SK-N-SH (cell line): ENCODE measurements at regions not wholly inside any gene's neighbourhood (a gene's known extent, or its start where the extent isn't known, plus 50 kb on each side); places are given as distances from the start of the nearest gene placed in this dataset.

ENCODE experiments used
- CTCF ChIA-PET: fragments of 300-600, 350-600 bp; formaldehyde crosslinking; extraction: SDS; loops from one replicate; lab custom pipeline; 2021; lab: Yijun Ruan, JAX
- POLR2A ChIA-PET: fragments of 350-600 bp; sonication (Branson Sonifier 250); formaldehyde crosslinking; extraction: SDS; loops from one replicate; lab custom pipeline; 2020; ENCODE audit warnings: antibody characterized with exemption, inconsistent platforms; lab: Yijun Ruan, JAX
- DNase-seq: peaks from one replicate; pipeline ENCODE4 v3.0.0; 2012
- H2AFZ ChIP-seq: fragments of 200-600 bp; sonication (generic); 2 replicates; pipeline ENCODE4 v1.8.1; 2016; ENCODE audit warnings: antibody characterized with exemption, mild to moderate bottlenecking, low read depth
- H3F3A ChIP-seq: fragments of 200-600 bp; sonication (generic); replicated peaks from 2 replicates; pipeline ENCODE3; 2016; ENCODE audit warnings: antibody characterized with exemption, mild to moderate bottlenecking; ENCODE audit not compliant: insufficient read depth
- H3K27ac ChIP-seq, 2 experiments: fragments of 200-500 bp in 1 of 2; fragments of 200-600 bp in 1 of 2; sonication (Bioruptor generic) in 1 of 2; sonication (generic), shearing (Covaris generic) in 1 of 2; 2 replicates each; pipeline versions ENCODE4 v1.5.1 to v1.6.1; 2014 to 2016; ENCODE audit warnings: low read depth in 2 of 2, inconsistent platforms in 1 of 2, low read length in 1 of 2, mild to moderate bottlenecking in 1 of 2, mixed read lengths in 1 of 2
- H3K27me3 ChIP-seq: fragments of 200-600 bp; sonication (generic), shearing (Covaris generic); 2 replicates; pipeline ENCODE4 v1.6.1; 2016; ENCODE audit warnings: mixed run types; ENCODE audit not compliant: insufficient read depth
- H3K36me3 ChIP-seq, 2 experiments: fragments of 200-500 bp in 1 of 2; fragments of 200-600 bp in 1 of 2; sonication (Bioruptor generic) in 1 of 2; sonication (generic) in 1 of 2; replicated peaks in 1 of 2; 2 replicates each; pipeline versions ENCODE3 to v1.5.1; 2014 to 2016; ENCODE audit warnings: low read length in 1 of 2, mild to moderate bottlenecking in 1 of 2; ENCODE audit not compliant: insufficient read depth in 2 of 2, control insufficient read depth in 1 of 2
- H3K4me1 ChIP-seq, 2 experiments: fragments of 200-500 bp in 1 of 2; fragments of 200-600 bp in 1 of 2; sonication (Bioruptor generic) in 1 of 2; sonication (generic), shearing (Covaris generic) in 1 of 2; 2 replicates each; pipeline versions ENCODE4 v1.5.1 to v1.6.1; 2014 to 2016; ENCODE audit warnings: low read depth in 1 of 2, low read length in 1 of 2, mixed run types in 1 of 2; ENCODE audit not compliant: insufficient read depth in 2 of 2, control insufficient read depth in 1 of 2
- H3K4me2 ChIP-seq: fragments of 200-600 bp; sonication (generic), shearing (Covaris generic); 2 replicates; pipeline ENCODE4 v1.6.1; 2017; ENCODE audit warnings: mixed run types
- H3K4me3 ChIP-seq, 2 experiments: fragments of 200-500 bp in 1 of 2; fragments of 200-600 bp in 1 of 2; sonication (Bioruptor generic) in 1 of 2; sonication (generic), shearing (Covaris generic) in 1 of 2; 2 replicates each; pipeline versions ENCODE4 v1.5.1 to v1.8.1; 2014 to 2016; ENCODE audit warnings: low read depth in 2 of 2, inconsistent platforms in 1 of 2, low read length in 1 of 2, mild to moderate bottlenecking in 1 of 2, mixed read lengths in 1 of 2, moderate library complexity in 1 of 2
- H3K79me2 ChIP-seq: fragments of 200-600 bp; sonication (generic); 2 replicates; pipeline ENCODE4 v1.8.1; 2017; ENCODE audit warnings: mild to moderate bottlenecking; ENCODE audit not compliant: insufficient read depth
- H3K9ac ChIP-seq: fragments of 200-600 bp; sonication (generic); 2 replicates; pipeline ENCODE4 v1.6.1; 2017; ENCODE audit warnings: mixed run types
- H3K9me2 ChIP-seq: fragments of 200-600 bp; sonication (generic); 2 replicates; pipeline ENCODE4 v1.6.1; 2017; ENCODE audit warnings: mixed run types
- H3K9me3 ChIP-seq: fragments of 200-600 bp; sonication (generic); 2 replicates; pipeline ENCODE4 v1.6.1; 2017; ENCODE audit warnings: mixed run types, mild to moderate bottlenecking, moderate library complexity
- H4K20me1 ChIP-seq: fragments of 200-600 bp; sonication (generic); 2 replicates; pipeline ENCODE4 v1.6.1; 2017; ENCODE audit warnings: mild to moderate bottlenecking, mixed run types; ENCODE audit not compliant: insufficient read depth
- CHD2 ChIP-seq: fragments of 150-350 bp; IDR thresholded peaks from 2 replicates; pipeline ENCODE4 v1.6.1; 2018; ENCODE audit warnings: low read length; ENCODE audit not compliant: partially characterized antibody
- CTCF ChIP-seq: fragments of 200-600 bp; sonication (generic); IDR thresholded peaks from 2 replicates; pipeline ENCODE4 v1.6.1; 2017; ENCODE audit warnings: antibody characterized with exemption, mild to moderate bottlenecking, moderate library complexity
- ELF1 ChIP-seq: IDR thresholded peaks from 2 replicates; pipeline ENCODE4 v1.4.0; 2012
- EZH2phosphoT487 ChIP-seq: fragments of 200-600 bp; sonication (generic); IDR thresholded peaks from 2 replicates; pipeline ENCODE4 v1.6.1; 2017; ENCODE audit warnings: low read depth, mixed run types, mild to moderate bottlenecking, antibody characterized with exemption, moderate library complexity, borderline replicate concordance
- FOSL2 ChIP-seq: IDR thresholded peaks from 2 replicates; pipeline ENCODE4 v1.4.0; 2012; ENCODE audit warnings: low read depth, mild to moderate bottlenecking, moderate library complexity, borderline replicate concordance
- FOXJ3 ChIP-seq: sonication (generic); formaldehyde crosslinking; IDR thresholded peaks from 2 replicates; pipeline ENCODE4 v1.5.1; 2020; ENCODE audit warnings: mild to moderate bottlenecking, missing genetic modification reagents
- FOXM1 ChIP-seq: IDR thresholded peaks from 2 replicates; pipeline ENCODE4 v1.4.0; 2012; ENCODE audit warnings: low read depth, mild to moderate bottlenecking
- GABPA ChIP-seq: IDR thresholded peaks from 2 replicates; pipeline ENCODE4 v1.4.0; 2012; ENCODE audit warnings: low read depth, mild to moderate bottlenecking
- MEF2A ChIP-seq: IDR thresholded peaks from 2 replicates; pipeline ENCODE4 v1.4.0; 2012; ENCODE audit warnings: low read depth, borderline replicate concordance
- MXI1 ChIP-seq: IDR thresholded peaks from 2 replicates; pipeline ENCODE4 v1.6.1; 2012; ENCODE audit warnings: mild to moderate bottlenecking, low read depth, low read length, improper control_type of control experiment
- NRF1 ChIP-seq: IDR thresholded peaks from 2 replicates; pipeline ENCODE4 v1.6.1; 2012; ENCODE audit warnings: low read depth, mild to moderate bottlenecking, low read length
- RCOR1 ChIP-seq: fragments of 150-350 bp; IDR thresholded peaks from 2 replicates; pipeline ENCODE4 v1.6.1; 2017; ENCODE audit warnings: antibody characterized with exemption, low read length
- SIN3A ChIP-seq: IDR thresholded peaks from 2 replicates; pipeline ENCODE4 v1.6.1; 2012; ENCODE audit warnings: low read depth, mild to moderate bottlenecking, low read length, moderate library complexity, borderline replicate concordance
- SMC3 ChIP-seq: IDR thresholded peaks from 2 replicates; pipeline ENCODE4 v1.6.1; 2012; ENCODE audit warnings: low read depth, low read length, improper control_type of control experiment
- TAF1 ChIP-seq: IDR thresholded peaks from 2 replicates; pipeline ENCODE4 v1.6.1; 2012; ENCODE audit warnings: low read depth, mild to moderate bottlenecking, low read length, moderate library complexity, borderline replicate concordance
- TEAD4 ChIP-seq: IDR thresholded peaks from 2 replicates; pipeline ENCODE4 v1.4.0; 2012; ENCODE audit warnings: mild to moderate bottlenecking, borderline replicate concordance; ENCODE audit not compliant: insufficient read depth
- USF1 ChIP-seq: IDR thresholded peaks from 2 replicates; pipeline ENCODE4 v1.4.0; 2012; ENCODE audit warnings: low read depth, borderline replicate concordance
- YY1 ChIP-seq: IDR thresholded peaks from 2 replicates; pipeline ENCODE4 v1.4.0; 2012; ENCODE audit warnings: low read depth, mild to moderate bottlenecking
- WGBS: methylation state at CpG from one replicate; pipeline ENCODE4 v1.1.6; 2017; ENCODE audit warnings: low lambda C conversion rate; 5-methylcytosine and 5-hydroxymethylcytosine counted together
- TF ChIP-seq, protein P1 (sequence below): fragments of 150-350 bp; IDR thresholded peaks from 2 replicates; pipeline ENCODE4 v1.6.1; 2016; ENCODE audit warnings: mild to moderate bottlenecking, low read depth, low read length
- TF ChIP-seq, protein P2 (sequence below): IDR thresholded peaks from 2 replicates; pipeline ENCODE4; 2012
- TF ChIP-seq, protein P3 (sequence below): IDR thresholded peaks from 2 replicates; pipeline ENCODE4 v1.4.0; 2012; ENCODE audit warnings: low read depth

GRCh38 chr13:32863596-32863995, 152.6 kb upstream of the KL start:
- POLR2A ChIA-PET, result no interaction called here
- H4K20me1 ChIP-seq, result no peaks in the 10 kb centered on the region
- H3K27me3 ChIP-seq, result no peaks in the 10 kb centered on the region
- no peaks in the 10 kb centered on the region for H3K9me3 ChIP-seq
- H3K4me3 ChIP-seq, result no peak overlapping the region
- H3K36me3 ChIP-seq, result no peaks in the 10 kb centered on the region
- 58% methylated on average over 3 of the region's 3 CpGs for whole genome bisulfite sequencing
- H3K27ac ChIP-seq, result no peak overlapping the region
- no peaks in the 10 kb centered on the region for H3K79me2 ChIP-seq
- CTCF ChIA-PET, result no interaction called here
- H3K4me1 ChIP-seq, result no peaks in the 10 kb centered on the region
- H3K4me2 ChIP-seq, result no peak overlapping the region
- no peaks in the 10 kb centered on the region for H3F3A ChIP-seq
- no peak for DNase-seq
- TF ChIP-seq FOXJ3 (CRISPR knock-in tag) (no peak), CHD2 (no peak), CTCF (no peak), NRF1 (no peak), FOSL2 (no peak), TEAD4 (no peak), TAF1 (no peak), ELF1 (no peak), MEF2A (no peak)
- TF ChIP-seq, protein P1, sequence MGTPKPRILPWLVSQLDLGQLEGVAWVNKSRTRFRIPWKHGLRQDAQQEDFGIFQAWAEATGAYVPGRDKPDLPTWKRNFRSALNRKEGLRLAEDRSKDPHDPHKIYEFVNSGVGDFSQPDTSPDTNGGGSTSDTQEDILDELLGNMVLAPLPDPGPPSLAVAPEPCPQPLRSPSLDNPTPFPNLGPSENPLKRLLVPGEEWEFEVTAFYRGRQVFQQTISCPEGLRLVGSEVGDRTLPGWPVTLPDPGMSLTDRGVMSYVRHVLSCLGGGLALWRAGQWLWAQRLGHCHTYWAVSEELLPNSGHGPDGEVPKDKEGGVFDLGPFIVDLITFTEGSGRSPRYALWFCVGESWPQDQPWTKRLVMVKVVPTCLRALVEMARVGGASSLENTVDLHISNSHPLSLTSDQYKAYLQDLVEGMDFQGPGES, result no peak
- TF ChIP-seq, protein P2, sequence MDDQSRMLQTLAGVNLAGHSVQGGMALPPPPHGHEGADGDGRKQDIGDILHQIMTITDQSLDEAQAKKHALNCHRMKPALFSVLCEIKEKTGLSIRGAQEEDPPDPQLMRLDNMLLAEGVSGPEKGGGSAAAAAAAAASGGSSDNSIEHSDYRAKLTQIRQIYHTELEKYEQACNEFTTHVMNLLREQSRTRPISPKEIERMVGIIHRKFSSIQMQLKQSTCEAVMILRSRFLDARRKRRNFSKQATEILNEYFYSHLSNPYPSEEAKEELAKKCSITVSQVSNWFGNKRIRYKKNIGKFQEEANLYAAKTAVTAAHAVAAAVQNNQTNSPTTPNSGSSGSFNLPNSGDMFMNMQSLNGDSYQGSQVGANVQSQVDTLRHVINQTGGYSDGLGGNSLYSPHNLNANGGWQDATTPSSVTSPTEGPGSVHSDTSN, result no peak
- no peak overlapping the region for H2AFZ ChIP-seq
- no peak overlapping the region for H3K9ac ChIP-seq
- H3K9me2 ChIP-seq, result no peaks in the 10 kb centered on the region

GRCh38 chr13:32866921-32867320, 149.3 kb upstream of the KL start:
- no peaks in the 10 kb centered on the region for H3K4me1 ChIP-seq
- H2AFZ ChIP-seq, result no peak overlapping the region
- WGBS, result 72% methylated on average over 4 of the region's 4 CpGs
- no peaks in the 10 kb centered on the region for H4K20me1 ChIP-seq
- no peak overlapping the region for H3K27ac ChIP-seq
- H3K9me2 ChIP-seq, result no peaks in the 10 kb centered on the region
- H3K9ac ChIP-seq, result no peak overlapping the region
- H3K4me2 ChIP-seq, result no peak overlapping the region
- H3K27me3 ChIP-seq, result no peaks in the 10 kb centered on the region
- no peaks in the 10 kb centered on the region for H3K36me3 ChIP-seq
- H3K9me3 ChIP-seq, result peaks cover 2% of the 10 kb centered on the region; the same call in 1 of the 2 replicates
- no peak overlapping the region for H3K4me3 ChIP-seq
- no peak for DNase-seq
- H3F3A ChIP-seq, result no peaks in the 10 kb centered on the region
- ChIA-PET CTCF (interaction anchor here (1.3 to 1.4 kb wide), 2 partner anchors 13 to 15 kb away, joined by 4 to 5 read pairs; no protein-coding TSS in a partner anchor), POLR2A (no interaction called here)
- no peaks in the 10 kb centered on the region for H3K79me2 ChIP-seq
- TF ChIP-seq ELF1, result no peak
- no peak for TF ChIP-seq USF1
- TF ChIP-seq TAF1, result no peak
- TF ChIP-seq EZH2phosphoT487, result no peak
- no peak for TF ChIP-seq MEF2A
- TF ChIP-seq, protein P3, sequence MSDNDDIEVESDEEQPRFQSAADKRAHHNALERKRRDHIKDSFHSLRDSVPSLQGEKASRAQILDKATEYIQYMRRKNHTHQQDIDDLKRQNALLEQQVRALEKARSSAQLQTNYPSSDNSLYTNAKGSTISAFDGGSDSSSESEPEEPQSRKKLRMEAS, result no peak
- TF ChIP-seq TEAD4, result no peak
- no peak for TF ChIP-seq SMC3
- TF ChIP-seq FOXM1, result no peak
- no peak for TF ChIP-seq GABPA
- no peak for TF ChIP-seq YY1
- no peak for TF ChIP-seq MXI1
- TF ChIP-seq RCOR1, result no peak
- TF ChIP-seq SIN3A, result no peak
